Endothelial cell of umbilical vein (primary cell): ENCODE measurements at regions not wholly inside any gene's neighbourhood (a gene's known extent, or its start where the extent isn't known, plus 50 kb on each side); places are given as distances from the start of the nearest gene placed in this dataset.
"Not testable (repeated sequence)": the region's sequence is repeated elsewhere in the genome, so short reads cannot be mapped to it uniquely, and the experiment has no call there.

Experiments used
- BruUV-seq: library from RNA; stranded (reverse); fragments of 400-500 nt; replicated peaks from 2 replicates; lab custom pipeline; 2021; lab: Mats Ljungman, UMichigan
- CTCF ChIA-PET: fragments of 300-600, 350-600 bp; sonication (Branson Sonifier 250); formaldehyde crosslinking; loops from one replicate; lab custom pipeline; 2021; ENCODE audit warnings: antibody characterized with exemption, inconsistent platforms; lab: Charles Lee
- POLR2A ChIA-PET: fragments of 300-600, 350-600 bp; sonication (Branson Sonifier 250); formaldehyde crosslinking; loops from one replicate; lab custom pipeline; 2021; ENCODE audit warnings: antibody characterized with exemption, inconsistent platforms; lab: Charles Lee
- DNase-seq: peaks from one replicate; pipeline ENCODE4 v3.0.0-alpha.2; 2011; ENCODE audit warnings: low read depth, low spot score
- FAIRE-seq: peaks from 2 replicates; lab custom pipeline; 2011; peaks lifted over from hg19 to GRCh38; lab: Jason Lieb, UNC
- H2AFZ ChIP-seq: 2 replicates; pipeline ENCODE4 v1.6.0; 2012; ENCODE audit warnings: low read depth, low read length, control low read depth, inconsistent platforms
- H3K27ac ChIP-seq: 2 replicates; pipeline ENCODE4 v1.5.1; 2011; ENCODE audit warnings: low read depth, mild to moderate bottlenecking, control low read depth, low read length, moderate library complexity; ENCODE audit not compliant: insufficient read depth
- H3K27me3 ChIP-seq, 2 experiments: 2 replicates each; pipeline versions ENCODE4 v1.6.0 to v1.6.1; 2011; ENCODE audit warnings: low read length in 2 of 2, mixed read lengths in 1 of 2; ENCODE audit not compliant: control insufficient read depth in 2 of 2, insufficient read depth in 2 of 2
- H3K36me3 ChIP-seq, 2 experiments: 2 replicates in 1 of 2; 3 replicates in 1 of 2; pipeline ENCODE4 v1.5.1; 2011; ENCODE audit warnings: low read length in 2 of 2, mild to moderate bottlenecking in 1 of 2, moderate library complexity in 1 of 2; ENCODE audit not compliant: control insufficient read depth in 2 of 2, insufficient read depth in 2 of 2; ENCODE audit errors: extremely low read depth in 1 of 2
- H3K4me1 ChIP-seq: 3 replicates; pipeline ENCODE4 v1.5.1; 2011; ENCODE audit warnings: mild to moderate bottlenecking, low read length; ENCODE audit not compliant: control insufficient read depth, insufficient read depth; ENCODE audit errors: extremely low read depth
- H3K4me2 ChIP-seq: 2 replicates; pipeline ENCODE4 v1.6.1; 2011; ENCODE audit warnings: low read length, control low read depth, mixed read lengths; ENCODE audit not compliant: insufficient read depth
- H3K4me3 ChIP-seq, 3 experiments: fragments of 200-600 bp in 1 of 3; sonication (generic), shearing (Covaris generic) in 1 of 3; replicated peaks in 1 of 3; 2 replicates each; pipeline ENCODE4 v1.5.1; 2011 to 2016; ENCODE audit warnings: control low read depth in 3 of 3, low read length in 3 of 3, mild to moderate bottlenecking in 2 of 3, inconsistent platforms in 1 of 3, low read depth in 1 of 3, moderate library complexity in 1 of 3; ENCODE audit not compliant: insufficient read depth in 1 of 3
- H3K79me2 ChIP-seq: 2 replicates; pipeline ENCODE4 v1.6.0; 2012; ENCODE audit warnings: low read length, inconsistent platforms; ENCODE audit not compliant: control insufficient read depth, insufficient read depth
- H3K9ac ChIP-seq: replicated peaks from 2 replicates; pipeline ENCODE3; 2011; ENCODE audit warnings: low read length, control low read depth; ENCODE audit not compliant: insufficient read depth; ENCODE audit errors: extremely low read depth
- H3K9me1 ChIP-seq: replicated peaks from 3 replicates; pipeline ENCODE4 v1.6.0; 2011; ENCODE audit warnings: mild to moderate bottlenecking, low read length; ENCODE audit not compliant: control insufficient read depth, insufficient read depth; ENCODE audit errors: extremely low read depth
- H3K9me3 ChIP-seq: replicated peaks from 2 replicates; pipeline ENCODE4 v1.5.1; 2012; ENCODE audit warnings: low read length, inconsistent platforms; ENCODE audit not compliant: control insufficient read depth, insufficient read depth
- H4K20me1 ChIP-seq: replicated peaks from 2 replicates; pipeline ENCODE3; 2011; ENCODE audit warnings: mild to moderate bottlenecking, low read length; ENCODE audit not compliant: control insufficient read depth, insufficient read depth; ENCODE audit errors: extremely low read depth
- EZH2 ChIP-seq: IDR thresholded peaks from 2 replicates; pipeline ENCODE4 v1.6.1; 2012; ENCODE audit warnings: borderline replicate concordance, low read depth, mild to moderate bottlenecking, moderate library complexity, low read length, inconsistent platforms; ENCODE audit not compliant: severe bottlenecking
- FOS ChIP-seq: IDR thresholded peaks from 2 replicates; pipeline ENCODE4 v1.6.1; 2011; ENCODE audit warnings: mild to moderate bottlenecking, low read length, moderate library complexity, borderline replicate concordance; ENCODE audit not compliant: insufficient read depth
- GATA2 ChIP-seq: IDR thresholded peaks from 2 replicates; pipeline ENCODE4 v1.7.0; 2011; ENCODE audit warnings: low read depth, mild to moderate bottlenecking, moderate library complexity, mixed read lengths, low read length; ENCODE audit not compliant: insufficient read length, insufficient read depth
- JUN ChIP-seq: IDR thresholded peaks from 2 replicates; pipeline ENCODE4 v1.6.1; 2011; ENCODE audit warnings: borderline replicate concordance, low read depth; ENCODE audit not compliant: insufficient read length, insufficient read depth
- MYC ChIP-seq: IDR thresholded peaks from one replicate; pipeline ENCODE4 v1.6.1; 2011; ENCODE audit warnings: mild to moderate bottlenecking, low read depth, low read length
- POLR2A ChIP-seq: IDR thresholded peaks from 2 replicates; pipeline ENCODE4 v1.6.1; 2012; ENCODE audit warnings: low read depth, mild to moderate bottlenecking, control low read depth, low read length
- POLR2AphosphoS5 ChIP-seq: IDR thresholded peaks from 2 replicates; pipeline ENCODE4 v1.6.1; 2012; ENCODE audit warnings: low read depth, mild to moderate bottlenecking, control low read depth, low read length, moderate library complexity; ENCODE audit not compliant: insufficient read depth
- dilution Hi-C: fragments of 300-500 bp; cut with MboI; formaldehyde crosslinking; loops from one replicate; pipeline ENCODE4 v1.15.0; 2019; ENCODE audit warnings: low sequenced_read_pairs; ENCODE audit not compliant: extremely low pct_ligation_motif_present
- intact Hi-C: fragments of 100-400 bp; cut with micrococcal nuclease; formaldehyde crosslinking; loops from one replicate; pipeline ENCODE4 v1.10.0; 2022
- TF ChIP-seq, protein P1 (sequence below), 2 donors: IDR thresholded peaks; 1 replicate in 1 of 2; 2 replicates in 1 of 2; pipeline ENCODE4 v1.5.1; 2011; ENCODE audit warnings: low read length in 2 of 2, mild to moderate bottlenecking in 2 of 2, moderate library complexity in 2 of 2, control low read depth in 1 of 2, inconsistent platforms in 1 of 2, low read depth in 1 of 2; ENCODE audit not compliant: insufficient read depth in 1 of 2; ENCODE audit errors: extremely low read depth in 1 of 2
- TF ChIP-seq, protein P2 (sequence below): IDR thresholded peaks from 2 replicates; pipeline ENCODE4 v1.6.1; 2011; ENCODE audit not compliant: insufficient read depth, insufficient read length

- H4K20me1 ChIP-seq, H3K9ac ChIP-seq, H3K4me2 ChIP-seq, intact Hi-C loops, H3K36me3 ChIP-seq, H3K9me3 ChIP-seq, H3K4me1 ChIP-seq, H3K4me3 ChIP-seq, BruUV-seq, H3K9me1 ChIP-seq, H3K27me3 ChIP-seq, DNase-seq, dilution Hi-C loops, H2AFZ ChIP-seq, FAIRE-seq, H3K79me2 ChIP-seq, POLR2A ChIA-PET, CTCF ChIA-PET, H3K27ac ChIP-seq: not testable (repeated sequence)
These were observed 540.3 kb upstream of the DPPA4 start for GRCh38 chr3:109877616-109878015.

DNA sequence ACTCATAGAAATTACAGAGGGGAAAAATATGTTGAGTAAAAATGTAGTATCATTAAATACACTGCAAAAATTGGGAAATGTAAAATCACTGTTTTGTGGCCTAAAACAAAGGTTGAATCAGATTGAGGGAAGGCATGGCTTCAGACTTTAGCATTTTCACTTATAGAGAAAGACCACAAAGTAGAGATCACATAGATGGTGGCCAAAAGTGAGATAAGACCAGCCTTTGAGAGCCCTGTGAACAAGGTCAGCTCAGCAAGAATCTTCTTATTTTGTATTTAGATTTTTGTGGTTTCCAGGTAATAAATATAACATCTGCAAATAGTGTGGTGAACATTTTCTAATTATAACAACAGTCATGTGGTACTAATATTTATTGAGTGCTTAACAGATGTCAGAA, 544.8 kb upstream of the DPPA4 start:
- no TSS peak for BruUV-seq
- no peak overlapping the region for H3K4me3 ChIP-seq
- no peak for FAIRE-seq
- ChIA-PET POLR2A (no interaction called here), CTCF (no interaction called here)
- dilution Hi-C loops (no loop called here), intact Hi-C loops (no loop called here)
- no peaks in the 10 kb centered on the region for H3K79me2 ChIP-seq
- DNase-seq: no peak
- no peaks in the 10 kb centered on the region for H3K9me1 ChIP-seq
- H3K27ac ChIP-seq: no peak overlapping the region
- no peak for TF ChIP-seq MYC
- TF ChIP-seq, protein P1, sequence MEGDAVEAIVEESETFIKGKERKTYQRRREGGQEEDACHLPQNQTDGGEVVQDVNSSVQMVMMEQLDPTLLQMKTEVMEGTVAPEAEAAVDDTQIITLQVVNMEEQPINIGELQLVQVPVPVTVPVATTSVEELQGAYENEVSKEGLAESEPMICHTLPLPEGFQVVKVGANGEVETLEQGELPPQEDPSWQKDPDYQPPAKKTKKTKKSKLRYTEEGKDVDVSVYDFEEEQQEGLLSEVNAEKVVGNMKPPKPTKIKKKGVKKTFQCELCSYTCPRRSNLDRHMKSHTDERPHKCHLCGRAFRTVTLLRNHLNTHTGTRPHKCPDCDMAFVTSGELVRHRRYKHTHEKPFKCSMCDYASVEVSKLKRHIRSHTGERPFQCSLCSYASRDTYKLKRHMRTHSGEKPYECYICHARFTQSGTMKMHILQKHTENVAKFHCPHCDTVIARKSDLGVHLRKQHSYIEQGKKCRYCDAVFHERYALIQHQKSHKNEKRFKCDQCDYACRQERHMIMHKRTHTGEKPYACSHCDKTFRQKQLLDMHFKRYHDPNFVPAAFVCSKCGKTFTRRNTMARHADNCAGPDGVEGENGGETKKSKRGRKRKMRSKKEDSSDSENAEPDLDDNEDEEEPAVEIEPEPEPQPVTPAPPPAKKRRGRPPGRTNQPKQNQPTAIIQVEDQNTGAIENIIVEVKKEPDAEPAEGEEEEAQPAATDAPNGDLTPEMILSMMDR (IDR thresholded peaks at IDR 0.05; ENCODE audit: extremely low read depth in 1 of 2, insufficient read depth in 1 of 2, low read depth in 1 of 2, low read length in 2 of 2): no peak
- no peak for TF ChIP-seq GATA2
- no peak for TF ChIP-seq POLR2A
- TF ChIP-seq JUN: no peak
- TF ChIP-seq POLR2AphosphoS5: no peak
- TF ChIP-seq EZH2: no peak
- no peak for TF ChIP-seq FOS
- TF ChIP-seq, protein P2, sequence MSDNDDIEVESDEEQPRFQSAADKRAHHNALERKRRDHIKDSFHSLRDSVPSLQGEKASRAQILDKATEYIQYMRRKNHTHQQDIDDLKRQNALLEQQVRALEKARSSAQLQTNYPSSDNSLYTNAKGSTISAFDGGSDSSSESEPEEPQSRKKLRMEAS: no peak
- no peaks in the 10 kb centered on the region for H3K9me3 ChIP-seq
- H3K27me3 ChIP-seq: no peaks in the 10 kb centered on the region
- no peaks in the 10 kb centered on the region for H3K4me1 ChIP-seq
- no peak overlapping the region for H3K4me2 ChIP-seq
- no peaks in the 10 kb centered on the region for H4K20me1 ChIP-seq
- H3K36me3 ChIP-seq: no peaks in the 10 kb centered on the region
- no peak overlapping the region for H3K9ac ChIP-seq
- no peak overlapping the region for H2AFZ ChIP-seq
